ENCODE measurements at regions not wholly inside any gene's neighbourhood (a gene's known extent, or its start where the extent isn't known, plus 50 kb on each side); places are given as distances from the start of the nearest gene placed in this dataset.

- Histone ChIP-seq H4K20me1 (ENCODE audit: control insufficient read depth, extremely low read depth, insufficient read depth, low read length) (no peaks in the 10 kb centered on the region), H3K4me2 (ENCODE audit: control insufficient read depth, extremely low read depth, insufficient read depth, low read depth, low read length) (no peak overlapping the region), H3K4me1 (ENCODE audit: control insufficient read depth, extremely low read depth, insufficient read depth, low read length) (no peaks in the 10 kb centered on the region), H3K27ac (ENCODE audit: control insufficient read depth, insufficient read depth, low read length) (no peak overlapping the region), H3K4me3 (ENCODE audit: control insufficient read depth in 2 of 3, extremely low read depth in 1 of 3, insufficient read depth in 2 of 3, low read depth in 1 of 3, low read length in 3 of 3) (no peak overlapping the region), H3K9me1 (ENCODE audit: control insufficient read depth, extremely low read depth, insufficient read depth, low read length) (no peaks in the 10 kb centered on the region), H3K79me2 (ENCODE audit: control insufficient read depth, insufficient read depth, low read length) (no peaks in the 10 kb centered on the region), H3K27me3 (ENCODE audit: control insufficient read depth, extremely low read depth, insufficient read depth, low read length) (no peaks in the 10 kb centered on the region), H3K36me3 (ENCODE audit: control insufficient read depth in 2 of 2, extremely low read depth in 1 of 2, insufficient read depth in 2 of 2, low read length in 2 of 2) (no peaks in the 10 kb centered on the region), H3K9me3 (ENCODE audit: control insufficient read depth, low read depth, low read length) (no peaks in the 10 kb centered on the region), H2AFZ (ENCODE audit: control insufficient read depth, low read length) (no peak overlapping the region), H3K9ac (ENCODE audit: control insufficient read depth, extremely low read depth, insufficient read depth, low read length) (no peak overlapping the region)
- TF ChIP-seq CTCF (optimal IDR thresholded peaks at IDR 0.05 in 1 of 3, IDR thresholded peaks at IDR 0.05 in 1 of 3, conservative IDR thresholded peaks at IDR 0.05 in 1 of 3; ENCODE audit: extremely low read depth in 1 of 3, insufficient read depth in 2 of 3, low read length in 3 of 3) (no peak), EZH2 (IDR thresholded peaks at IDR 0.05; ENCODE audit: low read length) (no peak)
- FAIRE-seq (no peak), DNase-seq (ENCODE audit: low read depth, low spot score) (no peak)
- dilution Hi-C loops (cut with MboI; ENCODE audit: extremely low pct_ligation_motif_present, low sequenced_read_pairs): no loop called here
These were observed 339.6 kb downstream of the SNAPC1 start for GRCh38 chr14:62101673-62102348.

GRCh38 chr14:62102349-62102725 lies 340.1 kb downstream of the SNAPC1 start:
- Histone ChIP-seq H3K36me3 (ENCODE audit: control insufficient read depth in 2 of 2, extremely low read depth in 1 of 2, insufficient read depth in 2 of 2, low read length in 2 of 2) (no peaks in the 10 kb centered on the region), H3K27me3 (ENCODE audit: control insufficient read depth, extremely low read depth, insufficient read depth, low read length) (no peaks in the 10 kb centered on the region), H2AFZ (ENCODE audit: control insufficient read depth, low read length) (no peak overlapping the region), H3K9me1 (ENCODE audit: control insufficient read depth, extremely low read depth, insufficient read depth, low read length) (no peaks in the 10 kb centered on the region), H3K9me3 (ENCODE audit: control insufficient read depth, low read depth, low read length) (no peaks in the 10 kb centered on the region), H3K4me2 (ENCODE audit: control insufficient read depth, extremely low read depth, insufficient read depth, low read depth, low read length) (no peak overlapping the region), H3K4me3 (ENCODE audit: control insufficient read depth in 2 of 3, extremely low read depth in 1 of 3, insufficient read depth in 2 of 3, low read depth in 1 of 3, low read length in 3 of 3) (no peak overlapping the region), H3K27ac (ENCODE audit: control insufficient read depth, insufficient read depth, low read length) (no peak overlapping the region), H3K79me2 (ENCODE audit: control insufficient read depth, insufficient read depth, low read length) (no peaks in the 10 kb centered on the region), H4K20me1 (ENCODE audit: control insufficient read depth, extremely low read depth, insufficient read depth, low read length) (no peaks in the 10 kb centered on the region), H3K4me1 (ENCODE audit: control insufficient read depth, extremely low read depth, insufficient read depth, low read length) (no peaks in the 10 kb centered on the region), H3K9ac (ENCODE audit: control insufficient read depth, extremely low read depth, insufficient read depth, low read length) (no peak overlapping the region)
- DNase-seq (ENCODE audit: low read depth, low spot score) (no peak), FAIRE-seq (no peak)
- TF ChIP-seq CTCF (optimal IDR thresholded peaks at IDR 0.05 in 1 of 3, IDR thresholded peaks at IDR 0.05 in 1 of 3, conservative IDR thresholded peaks at IDR 0.05 in 1 of 3; ENCODE audit: extremely low read depth in 1 of 3, insufficient read depth in 2 of 3, low read length in 3 of 3) (no peak), EZH2 (IDR thresholded peaks at IDR 0.05; ENCODE audit: low read length) (no peak)
- dilution Hi-C loops (cut with MboI; ENCODE audit: extremely low pct_ligation_motif_present, low sequenced_read_pairs): no loop called here

Data from keratinocyte (primary cell).